Psoas muscle (tissue), 7 donors: ENCODE measurements at regions not wholly inside any gene's neighbourhood (a gene's known extent, or its start where the extent isn't known, plus 50 kb on each side); places are given as distances from the start of the nearest gene placed in this dataset.

Experiments used
- ATAC-seq, 4 donors: fragments of 200-7000 bp; cut with Tn5 transposase; one replicate each; pipeline ENCODE4 v1.9.1; 2020; ENCODE audit warnings: moderate library complexity in 3 of 4, mild to moderate bottlenecking in 2 of 4
- DNase-seq, 2 donors: peaks; one replicate each; pipeline ENCODE4 v3.0.0-alpha.2; 2020
- H3K27ac ChIP-seq: fragments of 200-600 bp; one replicate; pipeline ENCODE4 v1.8.0; 2022
- H3K27me3 ChIP-seq, 3 donors: fragments of 200-600 bp in 1 of 3; one replicate each; pipeline versions ENCODE4 v1.6.1 to v1.8.0; 2013 to 2022; ENCODE audit warnings: low read length in 2 of 3, mild to moderate bottlenecking in 2 of 3, moderate library complexity in 1 of 3; ENCODE audit not compliant: insufficient read depth in 3 of 3
- H3K36me3 ChIP-seq, 2 donors: fragments of 200-600 bp in 1 of 2; one replicate each; pipeline versions ENCODE4 v1.6.1 to v1.8.0; 2013 to 2022; ENCODE audit warnings: low read depth in 1 of 2, mild to moderate bottlenecking in 1 of 2, moderate library complexity in 1 of 2; ENCODE audit not compliant: insufficient read depth in 1 of 2
- H3K4me1 ChIP-seq: fragments of 200-600 bp; one replicate; pipeline ENCODE4 v1.8.0; 2022
- H3K4me3 ChIP-seq: fragments of 200-600 bp; one replicate; pipeline ENCODE4 v1.8.0; 2022; ENCODE audit warnings: mild to moderate bottlenecking
- H3K9me3 ChIP-seq: fragments of 200-600 bp; one replicate; pipeline ENCODE4 v1.8.0; 2022
- CTCF ChIP-seq: fragments of 200-600 bp; IDR thresholded peaks from one replicate; pipeline ENCODE4 v1.8.0; 2022; ENCODE audit warnings: antibody characterized with exemption
- WGBS, 3 donors: extraction: QIAGEN DNeasy Blood & Tissue Kit; methylation state at CpG; one replicate each; pipeline versions ENCODE4 v1.1.6 to v1.1.7; 2013; 5-methylcytosine and 5-hydroxymethylcytosine counted together
- intact Hi-C, 2 donors: fragments of 100-400 bp; cut with DNase I; formaldehyde crosslinking; loops; one replicate each; pipeline versions ENCODE4 v1.11.0 to v1.14.2; 2022
- donor health status: healthy with polysubstance abuse.
- donor health status: DM: no; HTN: no; CAD: no; lungs with moderate emphysema.
- donor health status: Bipolar disorder and iron deficiency.
- donor health status: healthy.
- donor health status: DM: yes; HTN: yes; CAD: no.
- donor health status: DM: no; HTN: no; CAD: no.
- donor health status: DM: yes; HTN: yes; CAD: no.

- intact Hi-C loops, result no loop called here
- H3K27ac ChIP-seq, result no peak overlapping the region
- no peak for TF ChIP-seq CTCF
- ATAC-seq, result no peak
- H3K4me3 ChIP-seq, result no peak overlapping the region
- H3K9me3 ChIP-seq, result no peaks in the 10 kb centered on the region
- H3K36me3 ChIP-seq, result no peaks in the 10 kb centered on the region
- WGBS, 3 donors, result 78 to 83% (median 78%) methylated on average over 15 of the region's 15 CpGs
- H3K4me1 ChIP-seq, result peaks cover 20% of the 10 kb centered on the region
- DNase-seq, result no peak
- no peaks in the 10 kb centered on the region for H3K27me3 ChIP-seq
Measured at GRCh38 chr17:77414811-77415400, 274.1 kb downstream of the SEC14L1 start.

- no peak for DNase-seq
- intact Hi-C loops, result no loop called here
- no peak for TF ChIP-seq CTCF
- no peak for ATAC-seq
- Histone ChIP-seq H3K9me3 (no peaks in the 10 kb centered on the region), H3K27me3 (no peaks in the 10 kb centered on the region), H3K4me1 (peaks cover 26% of the 10 kb centered on the region), H3K36me3 (no peaks in the 10 kb centered on the region), H3K4me3 (no peak overlapping the region), H3K27ac (no peak overlapping the region)
- 49 to 71% (median 62%) methylated on average over 16 to 17 of the region's 17 CpGs for WGBS, 3 donors
Measured at GRCh38 chr17:77416105-77416713, 275.4 kb downstream of the SEC14L1 start.

- ATAC-seq, result no peak
Measured at GRCh38 chr17:77417575-77417974, 276.8 kb downstream of the SEC14L1 start.

GRCh38 chr17:77418609-77419008 is 277.8 kb downstream of the SEC14L1 start:
- Histone ChIP-seq H3K27me3 (no peaks in the 10 kb centered on the region), H3K4me1 (peaks cover 41% of the 10 kb centered on the region), H3K27ac (no peak overlapping the region), H3K4me3 (no peak overlapping the region), H3K9me3 (no peaks in the 10 kb centered on the region), H3K36me3 (no peaks in the 10 kb centered on the region)
- intact Hi-C loops, result no loop called here
- no peak for ATAC-seq
- 85 to 89% (median 85%) methylated on average over 12 of the region's 12 CpGs for WGBS, 3 donors
- no peak for DNase-seq
- TF ChIP-seq CTCF, result no peak

More at GRCh38 chr17:77417575-77417974, 276.8 kb downstream of the SEC14L1 start:
- intact Hi-C loops, result no loop called here
- DNase-seq, result no peak
- WGBS, 3 donors, result 82 to 91% (median 82%) methylated on average over 12 of the region's 12 CpGs
- H3K27ac ChIP-seq, result no peak overlapping the region
- no peaks in the 10 kb centered on the region for H3K9me3 ChIP-seq
- TF ChIP-seq CTCF, result no peak
- no peak overlapping the region for H3K4me3 ChIP-seq
- H3K4me1 ChIP-seq, result peaks cover 33% of the 10 kb centered on the region
- no peaks in the 10 kb centered on the region for H3K36me3 ChIP-seq
- H3K27me3 ChIP-seq, result no peaks in the 10 kb centered on the region

- no peak for TF ChIP-seq CTCF
- Histone ChIP-seq H3K4me3 (no peak overlapping the region), H3K36me3 (no peaks in the 10 kb centered on the region), H3K27me3 (no peaks in the 10 kb centered on the region), H3K9me3 (no peaks in the 10 kb centered on the region), H3K27ac (no peak overlapping the region), H3K4me1 (peaks cover 45% of the 10 kb centered on the region)
- ATAC-seq (no peak), DNase-seq (no peak)
- WGBS, 3 donors, result 84 to 90% (median 88%) methylated on average over 16 to 17 of the region's 17 CpGs
- intact Hi-C loops, result no loop called here
Measured at GRCh38 chr17:77419095-77419494, 278.3 kb downstream of the SEC14L1 start.
